GM18867 (cell line): ENCODE measurements at regions not wholly inside any gene's neighbourhood (a gene's known extent, or its start where the extent isn't known, plus 50 kb on each side); places are given as distances from the start of the nearest gene placed in this dataset.
"Not testable (repeated sequence)": the region's sequence is repeated elsewhere in the genome, so short reads cannot be mapped to it uniquely, and the experiment has no call there.

Experiments
- ATAC-seq: cut with Tn5 transposase; IDR thresholded peaks from one replicate; pipeline ENCODE4 v1.9.1; 2021; ENCODE audit warnings: mild to moderate bottlenecking, moderate library complexity; ENCODE audit not compliant: unreplicated experiment

DNA sequence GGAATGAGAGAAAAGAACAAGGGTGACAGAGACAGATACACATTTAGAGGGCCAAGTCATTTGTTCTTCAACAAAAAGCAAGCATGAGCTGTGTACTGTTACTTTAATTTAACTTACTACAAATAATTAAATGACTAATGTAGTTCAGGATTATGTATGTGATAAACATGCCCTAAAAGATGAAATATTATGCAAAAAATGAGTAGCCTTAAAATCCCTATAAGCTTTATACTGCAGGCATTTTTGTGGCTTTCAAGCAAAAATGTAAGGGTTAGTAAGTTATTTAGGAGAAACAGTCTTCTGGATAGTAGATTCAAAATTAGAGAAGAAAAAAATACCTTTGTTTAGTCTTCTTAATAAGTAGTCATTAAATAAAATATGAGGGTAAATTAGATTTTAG, 431.2 kb downstream of the CSNK1G3 start:
- ATAC-seq: no peak

DNA sequence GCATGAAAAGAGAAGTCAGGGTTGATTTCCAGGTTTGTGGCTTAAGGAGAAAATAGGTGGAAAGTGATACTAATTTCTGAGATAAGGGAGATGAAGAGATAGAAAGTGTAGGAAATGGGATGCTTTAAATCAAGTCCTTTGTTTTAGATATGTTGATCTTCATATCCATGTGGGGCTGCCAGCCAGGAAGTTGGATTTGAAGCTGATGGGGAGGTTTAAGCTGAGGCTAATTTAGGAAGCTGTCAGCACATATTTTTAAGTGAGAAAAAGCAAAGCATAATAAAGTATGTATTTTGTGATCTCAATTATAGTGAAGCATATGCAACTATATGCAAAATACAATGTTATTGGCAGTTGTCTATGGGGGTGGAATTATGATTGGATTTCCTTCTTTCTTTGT, 428.4 kb downstream of the CSNK1G3 start:
- ATAC-seq: no peak

DNA sequence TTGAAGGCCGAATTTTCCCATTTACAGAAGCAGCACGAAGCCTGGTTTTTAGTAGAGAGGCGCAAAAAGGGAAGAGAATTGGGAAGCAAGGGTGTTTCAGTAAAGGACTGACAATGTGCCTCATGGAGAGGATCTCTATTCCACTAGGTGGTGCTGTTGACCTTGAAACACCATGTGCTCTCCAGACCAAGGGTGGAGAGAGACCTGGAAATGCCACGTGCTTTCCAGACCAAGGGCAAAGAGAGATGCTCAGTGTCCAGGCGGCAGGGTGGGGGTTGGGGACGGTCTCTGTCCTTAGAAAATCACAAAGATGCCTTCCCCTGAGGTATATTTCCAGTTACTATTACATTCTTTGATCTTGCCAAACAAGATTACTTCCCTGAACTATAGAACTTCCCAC, 425.3 kb downstream of the CSNK1G3 start:
- no peak for ATAC-seq

DNA sequence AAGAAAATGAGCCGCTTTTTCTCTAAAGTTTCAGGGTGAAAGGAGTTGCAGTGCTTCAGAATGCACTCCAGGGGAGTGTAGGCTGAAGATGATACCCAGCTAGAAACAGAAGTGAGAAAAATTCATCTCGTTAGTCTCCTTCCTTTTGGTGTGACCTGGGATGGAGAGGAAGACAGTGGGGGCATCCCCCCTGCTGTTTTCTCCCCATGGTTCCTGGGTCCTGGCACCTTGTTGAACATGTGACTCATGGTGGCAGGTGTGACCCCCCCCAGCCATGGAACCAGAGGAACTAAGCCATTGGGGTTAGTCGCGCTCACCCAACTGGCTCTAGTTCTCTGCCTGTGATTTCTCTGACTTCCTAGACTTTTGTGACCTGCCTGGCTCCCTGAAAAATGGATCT, 424.6 kb downstream of the CSNK1G3 start:
- no peak for ATAC-seq

DNA sequence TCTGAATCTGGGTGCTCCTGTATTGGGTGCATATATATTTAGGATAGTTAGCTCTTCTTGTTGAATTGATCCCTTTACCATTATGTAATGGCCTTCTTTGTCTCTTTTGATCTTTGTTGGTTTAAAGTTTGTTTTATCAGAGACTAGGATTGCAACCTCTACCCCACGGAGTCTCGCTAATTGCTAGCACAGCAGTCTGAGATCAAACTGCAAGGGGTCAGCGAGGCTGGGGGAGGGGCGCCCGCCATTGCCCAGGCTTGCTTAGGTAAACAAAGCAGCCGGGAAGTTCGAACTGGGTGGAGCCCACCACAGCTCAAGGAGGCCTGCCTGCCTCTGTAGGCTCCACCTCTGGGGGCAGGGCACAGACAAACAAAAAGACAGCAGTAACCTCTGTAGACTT, 421.8 kb downstream of the CSNK1G3 start:
- not testable (repeated sequence) for ATAC-seq

DNA sequence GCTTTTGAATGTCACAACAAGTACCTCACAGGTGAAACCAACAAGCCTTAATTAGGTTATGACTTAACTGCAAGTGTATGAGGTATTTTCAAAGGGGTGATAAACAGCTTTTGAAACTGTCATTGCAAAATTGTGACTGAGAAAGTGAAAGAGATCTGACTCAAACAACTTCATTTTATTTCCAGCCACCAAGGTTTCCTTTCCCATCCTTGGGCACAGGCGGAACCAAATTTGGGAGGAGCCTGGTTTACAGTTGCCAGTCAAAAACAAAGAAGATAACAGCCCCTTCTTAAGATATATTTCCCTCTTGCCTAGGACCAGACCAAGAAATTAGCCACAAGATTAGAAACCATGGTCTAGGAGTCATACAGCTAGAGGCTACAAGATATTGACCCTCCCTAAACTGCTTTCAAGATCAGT, 417.1 kb downstream of the CSNK1G3 start:
- peak; percentile 90 for ATAC-seq

DNA sequence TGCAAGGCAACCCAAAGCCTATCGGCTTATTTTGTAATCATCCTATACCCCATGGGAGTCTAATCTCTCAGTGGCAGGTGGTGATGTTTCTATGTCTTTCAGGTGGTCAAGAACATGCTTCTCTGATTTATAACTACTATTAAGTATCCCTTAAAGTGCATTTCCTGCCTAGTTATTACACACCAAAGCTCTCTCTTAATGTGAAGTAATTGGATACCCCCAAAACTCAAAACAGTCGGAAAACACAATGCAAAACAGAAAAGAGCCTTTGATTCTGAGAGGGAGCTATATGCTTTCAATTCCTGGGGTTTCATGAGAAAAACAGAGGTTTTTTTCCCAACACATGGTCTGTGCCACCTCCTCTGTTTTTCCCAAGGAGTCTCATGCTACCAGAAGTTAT, 416.4 kb downstream of the CSNK1G3 start:
- no peak for ATAC-seq

DNA sequence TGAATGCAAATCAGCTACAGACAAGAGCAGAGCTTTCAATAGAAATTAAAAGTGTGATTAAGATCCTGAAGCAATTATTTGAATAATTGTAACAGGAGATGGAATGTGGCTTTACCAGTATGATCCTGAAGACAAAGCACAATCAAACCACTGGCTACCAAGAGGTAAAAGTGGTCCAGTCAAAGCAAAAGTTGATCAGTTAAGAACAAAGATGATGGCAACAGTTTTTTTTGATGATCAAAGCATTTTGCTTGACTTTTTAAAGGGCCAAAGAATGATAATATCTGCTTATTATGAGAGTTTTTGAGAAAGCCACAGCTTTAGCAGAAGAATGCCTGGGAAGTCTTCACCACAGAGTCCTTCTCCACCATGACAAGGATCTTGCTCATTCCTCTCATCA, 409.2 kb downstream of the CSNK1G3 start:
- ATAC-seq: no peak

DNA sequence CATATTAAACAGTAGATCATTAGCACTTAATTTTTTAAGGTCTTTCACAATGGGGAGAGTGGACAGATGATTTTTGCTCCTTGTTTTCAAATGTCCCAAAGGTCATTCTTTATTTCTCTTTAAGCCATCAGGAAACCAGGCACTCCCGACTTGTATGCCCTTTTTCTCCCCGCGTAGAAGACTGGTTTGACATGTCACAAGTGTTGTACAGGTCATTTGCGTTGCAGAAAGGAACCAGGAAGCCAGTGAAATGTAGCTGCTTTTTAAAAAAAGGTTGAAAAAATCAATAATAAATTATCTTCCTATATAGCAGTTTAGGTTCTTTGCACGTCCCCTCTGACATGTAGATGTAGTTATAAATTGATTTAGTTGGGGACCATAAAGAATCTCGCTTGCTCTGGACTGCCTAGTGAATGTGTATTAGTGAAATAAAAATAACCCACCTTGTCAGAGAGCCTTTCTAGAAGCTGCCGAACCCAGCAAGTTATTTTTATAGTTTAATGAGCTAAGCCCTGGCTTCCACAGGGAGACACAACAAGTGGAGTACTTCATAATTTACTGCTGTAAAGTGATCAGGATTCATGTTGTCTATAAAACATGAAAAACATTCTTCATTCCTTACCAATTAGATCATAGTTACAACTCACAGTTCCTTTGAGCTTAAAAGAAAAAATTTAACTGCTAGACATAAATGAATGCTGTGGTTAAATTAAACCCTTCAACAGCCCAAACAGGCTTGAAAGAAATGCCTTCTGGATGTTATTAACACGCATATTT, 404.6 kb downstream of the CSNK1G3 start:
- no peak for ATAC-seq

DNA sequence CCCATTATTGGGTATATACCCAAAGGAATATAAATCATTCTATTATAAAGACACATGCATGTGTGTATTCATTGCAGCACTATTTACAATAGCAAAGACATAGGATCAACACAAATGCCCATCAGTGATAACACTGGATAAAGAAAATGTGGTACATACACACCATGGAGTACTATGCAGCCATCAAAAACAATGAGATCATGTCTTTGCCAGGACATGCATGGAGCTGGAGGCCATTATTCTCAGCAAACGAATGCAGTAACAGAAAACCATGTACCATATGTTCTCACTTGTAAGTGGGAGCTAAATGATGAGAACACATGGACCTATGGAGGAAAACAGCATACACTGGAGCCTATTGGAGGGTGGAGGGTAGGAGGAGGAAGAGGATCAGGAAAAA, 402.4 kb downstream of the CSNK1G3 start:
- no peak for ATAC-seq

DNA sequence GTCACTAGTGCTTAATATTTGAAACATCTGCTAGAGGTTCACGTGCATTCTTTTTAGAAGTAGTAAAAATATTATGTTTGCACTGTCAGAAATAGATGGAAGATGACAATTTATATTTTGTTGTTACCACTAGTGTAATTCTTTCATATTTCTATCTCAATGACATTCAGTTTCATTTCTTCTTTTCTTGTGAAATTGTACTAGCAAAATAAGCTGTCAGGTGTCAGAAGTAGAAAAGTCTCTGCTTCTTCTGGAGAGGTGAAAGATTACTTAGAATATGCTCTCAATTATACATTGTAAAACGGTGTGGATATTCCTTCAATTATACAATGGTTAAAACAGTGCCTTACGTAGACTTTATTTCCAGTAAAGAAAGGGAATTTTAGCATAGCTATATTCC, 395.4 kb downstream of the CSNK1G3 start:
- ATAC-seq: peak; percentile 84

DNA sequence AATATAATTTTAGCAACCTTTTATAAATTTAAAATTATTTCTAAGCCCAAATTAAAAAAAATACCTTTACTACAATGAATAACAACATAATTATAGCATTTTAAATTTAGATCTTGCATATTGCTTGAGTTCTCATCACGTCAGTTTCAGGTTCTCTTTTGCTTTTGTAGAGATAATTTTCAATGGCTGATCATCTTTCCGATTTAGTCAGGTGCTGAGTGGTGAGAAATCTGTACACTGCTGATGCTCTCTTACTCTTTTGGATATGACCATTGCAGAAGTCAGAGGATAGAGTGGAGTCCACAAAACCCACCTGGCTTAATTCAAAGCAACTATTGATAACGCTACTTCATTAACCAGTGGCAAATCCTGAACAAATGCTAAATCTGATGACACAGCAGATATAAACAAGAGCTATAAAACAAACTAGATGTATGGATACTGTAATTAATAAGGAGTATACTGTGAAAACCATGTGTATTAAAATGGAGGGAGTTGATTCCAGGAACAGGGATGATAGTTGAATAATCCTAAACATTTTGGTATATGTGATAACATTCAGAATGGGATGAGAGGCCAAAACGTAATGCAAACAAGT, 394.8 kb downstream of the CSNK1G3 start:
- ATAC-seq: peak; percentile 62

DNA sequence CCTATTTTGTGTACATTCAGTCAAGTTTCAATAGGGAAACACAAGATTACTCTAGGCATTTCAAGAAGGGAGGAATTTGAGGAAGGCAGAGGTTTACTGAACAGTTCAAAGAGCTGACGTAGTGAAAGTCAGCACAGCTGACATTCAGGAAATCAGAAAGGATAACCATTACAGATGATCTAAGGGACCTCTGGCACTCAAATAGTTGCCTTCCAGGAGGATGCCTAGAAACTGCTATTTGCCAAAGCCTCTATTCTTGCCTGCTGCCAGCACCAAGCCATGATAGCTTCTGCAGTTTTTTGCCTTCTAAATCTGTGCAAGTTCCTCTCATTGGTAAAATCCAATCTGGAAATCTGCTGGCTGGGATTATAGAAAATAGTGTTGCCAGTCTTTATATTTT, 373.1 kb downstream of the CSNK1G3 start:
- ATAC-seq: no peak

DNA sequence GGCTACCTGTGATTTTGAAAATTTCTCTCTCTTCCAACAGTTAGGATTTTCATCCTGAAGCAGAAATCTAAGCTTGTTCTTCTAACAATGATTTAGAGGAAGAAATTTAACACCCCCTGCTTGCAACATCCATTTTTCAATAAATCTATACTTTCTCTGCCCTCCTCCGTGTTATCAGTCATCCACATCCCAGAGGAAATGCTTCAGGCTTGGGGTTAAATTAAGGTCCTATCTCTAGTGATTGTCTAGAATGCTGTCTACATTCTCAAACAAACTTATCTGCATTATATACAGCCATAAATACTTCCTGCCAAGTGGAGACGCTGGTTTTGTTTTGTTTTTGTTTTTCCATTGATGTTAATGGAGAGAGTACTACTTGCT, 371.0 kb downstream of the CSNK1G3 start:
- ATAC-seq: no peak

DNA sequence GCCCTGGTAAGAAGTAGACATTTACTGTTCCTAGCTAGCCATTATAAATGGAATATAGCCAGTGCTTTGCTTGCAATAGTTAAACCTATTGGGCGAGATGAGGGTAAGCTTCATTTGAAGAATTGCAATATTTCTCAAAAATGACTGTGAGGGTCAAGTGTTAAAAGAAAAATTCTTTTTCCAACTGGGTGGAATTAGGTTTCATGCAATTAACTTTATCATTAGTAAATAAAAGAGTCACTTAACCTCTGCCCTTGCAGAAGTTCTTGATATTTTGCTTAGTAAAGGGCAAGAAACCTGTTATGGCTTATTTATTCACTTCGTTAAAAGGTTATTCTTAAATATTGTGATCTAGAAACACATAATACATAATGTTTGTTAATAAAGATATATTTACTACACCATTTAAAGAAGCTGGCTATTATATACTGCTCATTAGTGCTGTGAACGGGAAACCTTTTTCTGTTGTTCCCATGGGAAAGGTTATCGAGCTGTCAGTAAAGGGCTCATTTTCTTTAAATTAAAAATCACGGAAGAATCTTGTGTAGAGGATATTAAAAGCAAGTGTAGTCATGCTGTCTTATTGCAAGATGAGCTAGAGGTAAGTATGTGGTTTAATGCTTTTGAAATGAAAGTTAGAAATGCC, 370.5 kb downstream of the CSNK1G3 start:
- no peak for ATAC-seq

DNA sequence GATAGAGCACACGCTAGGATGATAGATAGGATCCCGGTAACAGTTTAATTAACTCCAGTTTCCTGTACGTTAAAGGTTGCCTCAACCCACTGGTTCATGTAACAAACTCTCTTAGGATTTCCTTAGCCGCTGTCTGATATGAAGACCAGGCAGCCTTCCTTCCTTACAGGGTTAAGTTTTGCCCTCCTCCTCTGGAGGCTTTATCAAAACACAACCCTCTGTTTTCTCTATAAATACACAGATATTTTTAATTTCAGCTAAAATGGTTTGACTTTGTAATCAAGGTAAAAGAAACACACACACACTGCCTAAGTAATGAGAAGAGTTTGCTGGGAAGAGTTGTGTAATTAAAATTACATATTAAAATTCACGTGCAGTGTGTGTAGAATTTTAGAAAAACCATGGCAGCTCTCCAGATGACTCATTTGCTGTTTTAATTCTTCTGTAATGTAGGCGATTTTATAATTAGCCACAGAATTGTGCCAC, 369.8 kb downstream of the CSNK1G3 start:
- no peak for ATAC-seq

DNA sequence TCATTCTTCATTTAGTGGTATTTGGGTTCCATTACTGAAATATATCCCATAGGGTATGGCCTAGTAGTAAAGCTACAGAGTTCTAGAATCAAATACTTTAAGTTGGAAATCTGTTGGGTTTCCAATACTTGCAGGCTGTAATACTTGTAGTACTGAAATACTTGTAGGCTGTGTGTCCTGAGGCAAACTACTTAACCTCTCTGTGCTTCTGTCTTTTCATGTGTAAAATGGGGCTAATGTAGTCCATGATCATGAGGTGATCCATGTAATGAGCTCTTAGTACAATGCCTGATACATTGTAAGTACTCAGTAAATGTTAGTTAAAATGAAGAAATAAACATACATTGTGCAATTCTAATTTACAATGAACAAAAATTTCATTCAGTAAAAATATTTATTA, 368.9 kb downstream of the CSNK1G3 start:
- no peak for ATAC-seq

DNA sequence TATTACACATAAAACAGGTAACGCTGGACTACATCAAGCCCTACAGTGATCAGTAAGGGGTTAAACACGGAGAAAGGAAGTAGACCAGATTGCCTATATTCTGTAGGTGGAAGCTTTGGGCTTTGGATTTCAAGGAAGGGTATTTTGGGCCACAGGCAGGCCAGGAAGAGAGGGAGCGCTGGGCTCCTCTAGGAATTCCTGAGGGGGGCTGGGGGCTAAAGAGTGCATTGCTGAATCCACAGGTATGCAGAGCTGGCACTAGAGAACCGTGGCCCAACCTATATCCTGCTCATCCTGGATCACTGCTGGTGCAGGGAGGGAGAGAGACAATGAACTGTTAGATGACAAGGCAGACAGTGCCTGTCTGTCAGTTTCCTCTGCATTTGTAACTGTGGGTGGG, 367.1 kb downstream of the CSNK1G3 start:
- no peak for ATAC-seq

DNA sequence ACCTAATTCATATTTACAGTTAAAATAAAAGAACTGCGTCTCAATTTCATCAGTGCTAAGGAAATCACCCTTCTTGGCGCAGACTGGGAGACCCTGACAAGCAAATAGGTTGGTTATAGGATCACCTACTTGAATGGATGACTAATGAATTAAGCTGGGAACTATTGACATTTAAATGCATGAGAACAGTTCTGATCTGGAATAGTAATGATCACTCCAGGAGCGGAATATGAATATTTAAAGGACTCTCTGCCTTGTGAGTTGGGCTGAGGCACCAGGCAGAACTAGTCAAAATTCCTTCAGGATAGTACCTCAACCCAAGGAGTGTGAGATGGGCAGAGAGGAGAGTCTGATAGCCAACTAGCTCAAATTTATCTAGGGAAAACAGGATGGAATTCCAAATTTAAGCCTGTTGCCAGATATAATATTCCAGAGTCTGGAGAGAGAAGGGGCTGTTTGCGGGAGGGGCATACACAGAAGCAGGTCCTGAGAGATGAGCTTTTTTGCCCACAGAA, 364.4 kb downstream of the CSNK1G3 start:
- ATAC-seq: no peak

DNA sequence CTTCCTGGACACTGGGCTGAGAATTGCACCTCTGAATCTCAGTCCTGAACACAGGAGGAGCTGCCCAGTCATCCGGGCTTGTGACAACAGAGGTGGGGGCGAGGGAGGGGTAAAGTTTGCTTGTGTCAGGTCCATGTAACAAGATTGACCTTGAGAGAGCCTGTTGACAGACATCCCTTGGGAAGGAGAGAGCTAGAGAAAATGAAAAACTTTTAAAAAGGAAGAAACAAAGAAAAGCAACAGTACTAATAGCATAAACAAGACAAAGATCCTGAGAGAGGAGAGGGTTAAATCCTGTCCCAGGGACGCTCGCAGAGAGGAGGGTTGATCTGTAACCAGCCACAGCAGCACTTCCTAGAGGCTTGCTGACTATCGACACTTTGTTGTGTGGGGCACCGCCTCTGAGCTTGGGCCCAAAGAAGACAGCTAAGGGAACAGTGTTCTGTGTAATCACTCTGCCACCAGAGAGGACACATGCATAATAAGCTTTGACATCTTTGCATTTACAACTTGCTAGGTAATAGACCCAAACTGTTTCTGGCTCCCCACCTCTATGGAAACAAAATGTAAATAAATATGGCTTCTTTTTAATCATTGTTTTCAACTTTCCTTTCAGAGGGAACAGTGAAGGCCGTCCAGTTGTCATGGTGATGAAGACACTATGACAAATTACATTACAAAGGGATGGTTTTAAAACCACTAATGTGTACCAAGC, 363.7 kb downstream of the CSNK1G3 start:
- no peak for ATAC-seq

DNA sequence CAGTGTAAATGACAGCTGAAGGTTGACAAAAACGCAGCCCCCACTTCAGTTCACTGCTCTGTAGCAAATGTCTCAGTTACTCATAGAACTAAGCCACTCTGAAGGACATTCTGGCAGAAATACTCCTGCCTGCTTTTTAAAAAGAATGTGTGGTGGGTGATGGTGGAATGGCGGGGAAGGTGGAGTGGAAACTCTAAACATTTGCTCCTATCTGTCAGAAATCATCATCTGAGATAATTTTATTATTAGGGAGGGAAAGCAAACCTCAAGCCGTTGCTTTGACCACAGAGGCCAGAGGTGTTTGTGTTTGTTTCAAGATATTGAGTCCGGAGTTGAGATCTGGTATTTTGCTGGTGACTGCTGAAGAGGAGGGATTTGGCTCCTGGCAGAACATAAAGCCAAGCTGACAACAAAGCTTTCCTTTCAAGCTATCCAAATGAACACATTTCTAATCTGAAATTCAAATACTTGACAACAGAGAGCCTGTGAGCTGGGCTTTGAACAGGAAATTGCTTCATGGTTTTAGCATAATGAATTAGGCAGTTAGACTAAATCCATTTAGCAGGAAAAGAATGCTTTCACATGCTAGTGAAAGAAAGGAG, 362.7 kb downstream of the CSNK1G3 start:
- ATAC-seq: no peak
